HL-60 (cell line): ENCODE measurements at regions not wholly inside any gene's neighbourhood (a gene's known extent, or its start where the extent isn't known, plus 50 kb on each side); places are given as distances from the start of the nearest gene placed in this dataset.

Experiments used
- DNase-seq, 2 experiments: peaks; one replicate each; pipeline ENCODE4 v3.0.0-alpha.2; 2010 to 2020; ENCODE audit warnings: low read depth in 1 of 2, low spot score in 1 of 2
- H3K27ac ChIP-seq: fragments of 250-450 bp; sonication (Bioruptor Pico); replicated peaks from 2 replicates; pipeline ENCODE4 v1.5.1; 2020; ENCODE audit warnings: mild to moderate bottlenecking, moderate library complexity
- H3K27me3 ChIP-seq: fragments of 250-450 bp; sonication (Bioruptor Pico); 2 replicates; pipeline ENCODE4 v1.5.1; 2021; ENCODE audit warnings: mild to moderate bottlenecking, moderate library complexity; ENCODE audit not compliant: insufficient read depth, poor library complexity, severe bottlenecking
- H3K4me3 ChIP-seq: replicated peaks from 2 replicates; pipeline ENCODE4 v1.5.1; 2011; ENCODE audit warnings: mild to moderate bottlenecking, control low read depth, low read length; ENCODE audit not compliant: insufficient read depth
- CTCF ChIP-seq: IDR thresholded peaks from one replicate; pipeline ENCODE4 v1.5.1; 2011; ENCODE audit warnings: low read length, control low read depth, inconsistent platforms; ENCODE audit not compliant: insufficient read depth
- GABPA ChIP-seq: IDR thresholded peaks from 2 replicates; pipeline ENCODE4 v1.6.1; 2012; ENCODE audit warnings: low read depth
- POLR2AphosphoS5 ChIP-seq: IDR thresholded peaks from 2 replicates; pipeline ENCODE4 v1.6.1; 2012; ENCODE audit warnings: low read depth
- REST ChIP-seq: IDR thresholded peaks from 2 replicates; pipeline ENCODE4 v1.6.1; 2012; ENCODE audit warnings: low read depth; ENCODE audit not compliant: insufficient replicate concordance
- SPI1 ChIP-seq: IDR thresholded peaks from 2 replicates; pipeline ENCODE4 v1.6.1; 2012; ENCODE audit warnings: low read depth, mild to moderate bottlenecking, borderline replicate concordance

GRCh38 chr1:4093856-4094565, 193.9 kb upstream of the C1orf174 start:
- no peak for DNase-seq
- H3K27ac ChIP-seq = no peak overlapping the region
- TF ChIP-seq CTCF (no peak), POLR2AphosphoS5 (no peak), GABPA (no peak), SPI1 (no peak), REST (no peak)
- no peak overlapping the region for H3K4me3 ChIP-seq
- H3K27me3 ChIP-seq = no peaks in the 10 kb centered on the region

GRCh38 chr1:4095433-4095971, 195.4 kb upstream of the C1orf174 start:
- Histone ChIP-seq H3K27ac (no peak overlapping the region), H3K4me3 (no peak overlapping the region), H3K27me3 (no peaks in the 10 kb centered on the region)
- TF ChIP-seq SPI1 (no peak), CTCF (no peak), GABPA (no peak), POLR2AphosphoS5 (no peak), REST (no peak)
- no peak for DNase-seq

- no peak overlapping the region for H3K4me3 ChIP-seq
- no peak overlapping the region for H3K27ac ChIP-seq
- H3K27me3 ChIP-seq = no peaks in the 10 kb centered on the region
- no peak for DNase-seq
- TF ChIP-seq SPI1 = no peak
- TF ChIP-seq CTCF = no peak
- TF ChIP-seq POLR2AphosphoS5 = no peak
- TF ChIP-seq GABPA = no peak
- TF ChIP-seq REST = no peak
Observed at GRCh38 chr1:4101459-4102161, 201.5 kb upstream of the C1orf174 start.
